GM21526 (cell line): ENCODE measurements at regions not wholly inside any gene's neighbourhood (a gene's known extent, or its start where the extent isn't known, plus 50 kb on each side); places are given as distances from the start of the nearest gene placed in this dataset.
"Not testable (repeated sequence)": the region's sequence is repeated elsewhere in the genome, so short reads cannot be mapped to it uniquely, and the experiment has no call there.

Source experiments
- ATAC-seq: cut with Tn5 transposase; IDR thresholded peaks from one replicate; pipeline ENCODE4 v1.9.1; 2021; ENCODE audit warnings: moderate library complexity; ENCODE audit not compliant: unreplicated experiment, low FRiP score

DNA sequence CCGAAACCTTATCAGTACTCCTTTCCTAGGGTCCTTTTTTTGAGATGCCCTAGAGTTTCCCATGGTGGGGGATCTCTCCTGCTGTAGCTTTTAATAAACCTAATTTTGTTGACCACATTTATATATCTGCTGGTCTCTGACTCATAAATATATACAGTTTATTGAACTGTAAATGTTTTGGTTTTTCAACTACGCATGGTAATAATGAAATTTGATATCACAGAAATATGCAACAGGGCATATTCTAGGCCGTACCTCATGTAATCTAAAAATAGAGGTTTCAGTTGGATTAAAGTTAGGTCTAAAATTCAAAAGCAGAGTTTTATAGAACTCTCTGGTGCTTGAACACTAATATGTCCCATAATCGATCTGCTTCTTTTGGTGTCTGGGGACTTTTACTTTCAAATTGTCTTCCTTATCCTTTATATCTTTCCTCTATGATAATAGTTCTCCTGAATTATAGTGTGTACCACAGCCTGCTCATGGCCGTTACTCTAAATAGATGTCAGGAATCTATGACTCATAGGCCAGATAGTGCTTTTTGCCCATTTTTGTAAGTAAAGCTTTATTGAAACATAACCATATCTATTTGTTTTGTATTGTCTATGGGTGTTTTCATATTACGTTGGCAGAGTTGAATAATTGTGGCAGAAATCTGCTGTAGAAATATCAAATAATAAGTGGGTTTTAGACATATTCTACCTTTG lies 324.8 kb upstream of the PCDH9 start:
- no peak for ATAC-seq

DNA sequence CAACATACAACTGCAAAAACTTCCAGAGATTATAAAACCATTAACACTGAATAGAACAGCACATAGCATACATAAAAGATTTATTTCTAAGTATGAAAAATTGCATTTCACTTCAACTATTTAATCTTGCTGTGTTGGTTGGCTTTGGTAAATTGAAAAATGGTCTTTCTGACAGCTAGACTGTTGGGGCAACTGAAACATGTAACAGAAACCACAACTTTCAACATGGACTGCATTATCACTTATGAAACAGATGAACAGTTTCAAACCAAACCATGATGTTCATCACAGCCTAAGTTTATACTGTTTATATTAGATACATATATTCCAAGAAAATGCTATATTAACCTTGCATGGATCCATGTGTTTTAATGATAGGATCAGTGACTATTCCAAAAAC lies 324.1 kb upstream of the PCDH9 start:
- ATAC-seq = no peak

DNA sequence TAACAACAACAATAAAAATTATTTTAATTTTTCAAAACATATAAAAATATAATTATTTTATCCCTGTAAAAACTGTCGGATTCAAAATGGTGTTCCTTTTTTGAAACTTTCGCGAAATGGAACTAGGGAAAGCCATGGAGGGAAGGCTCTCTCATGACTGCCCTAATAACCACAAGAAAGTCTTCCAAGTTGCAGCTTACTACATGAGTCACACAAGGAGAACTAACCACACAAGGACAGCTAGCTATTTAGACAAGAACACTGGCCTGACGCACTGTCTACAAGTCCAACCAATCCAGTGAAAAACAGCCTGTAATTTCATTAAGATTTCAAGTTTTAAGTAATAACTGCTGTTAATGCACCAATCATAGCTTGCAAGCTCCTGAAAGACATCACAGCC lies 319.2 kb upstream of the PCDH9 start:
- no peak for ATAC-seq

DNA sequence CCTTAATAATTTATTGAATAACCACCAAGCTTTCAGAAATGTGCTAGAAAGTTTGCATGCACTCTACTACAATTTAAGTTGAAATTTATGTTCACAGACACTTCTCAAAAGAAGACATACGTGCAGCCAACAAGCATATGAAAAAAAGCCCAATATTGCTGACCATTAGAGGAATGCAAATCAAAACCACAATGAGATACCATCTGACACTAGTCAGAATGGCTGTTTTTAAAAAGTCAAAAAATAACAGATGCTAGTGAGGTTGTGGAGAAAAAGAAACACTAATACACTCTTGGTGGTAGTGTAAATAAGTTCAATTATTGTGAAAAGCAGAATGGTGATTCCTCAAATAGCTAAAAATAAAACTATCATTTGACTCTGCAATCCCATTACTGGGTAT lies 308.8 kb upstream of the PCDH9 start:
- ATAC-seq = no peak

DNA sequence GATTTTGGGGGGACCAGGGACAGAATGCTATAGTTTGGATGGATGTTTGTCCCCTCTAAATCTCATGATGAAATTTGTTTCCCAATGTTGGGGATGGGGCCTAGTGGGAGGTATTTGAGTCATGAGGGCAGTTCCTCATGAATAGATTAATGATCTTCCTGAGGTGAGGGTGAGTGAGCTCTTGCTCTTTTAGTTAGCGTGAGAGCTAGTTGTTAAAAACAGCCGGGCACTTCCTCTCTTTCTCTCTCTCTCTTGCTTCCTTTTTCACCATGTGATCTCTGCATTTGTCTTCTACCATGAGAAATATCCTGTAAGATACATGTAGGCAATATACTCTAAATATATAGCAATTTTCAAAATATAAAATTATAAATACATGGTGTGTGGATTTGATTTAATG lies 290.8 kb upstream of the PCDH9 start:
- ATAC-seq = no peak

DNA sequence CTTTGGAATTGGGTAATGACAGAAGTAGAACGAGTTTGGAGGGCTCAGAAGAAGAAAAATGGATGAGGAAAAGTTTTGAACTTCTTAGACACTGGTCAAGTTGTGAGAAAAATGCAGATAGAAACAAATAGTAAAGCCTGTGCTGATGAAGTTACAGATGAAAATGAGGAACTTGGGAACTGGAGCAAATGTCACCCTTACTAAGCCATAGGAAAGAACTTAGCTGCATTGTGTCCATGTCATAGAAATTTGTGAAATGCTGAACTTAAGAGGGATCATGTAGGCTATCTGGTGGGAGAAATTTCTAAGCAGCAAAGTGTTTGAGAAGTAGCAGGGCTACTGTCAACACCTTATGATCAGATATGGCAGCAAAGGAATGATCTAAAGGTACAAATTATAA lies 289.2 kb upstream of the PCDH9 start:
- ATAC-seq = no peak

DNA sequence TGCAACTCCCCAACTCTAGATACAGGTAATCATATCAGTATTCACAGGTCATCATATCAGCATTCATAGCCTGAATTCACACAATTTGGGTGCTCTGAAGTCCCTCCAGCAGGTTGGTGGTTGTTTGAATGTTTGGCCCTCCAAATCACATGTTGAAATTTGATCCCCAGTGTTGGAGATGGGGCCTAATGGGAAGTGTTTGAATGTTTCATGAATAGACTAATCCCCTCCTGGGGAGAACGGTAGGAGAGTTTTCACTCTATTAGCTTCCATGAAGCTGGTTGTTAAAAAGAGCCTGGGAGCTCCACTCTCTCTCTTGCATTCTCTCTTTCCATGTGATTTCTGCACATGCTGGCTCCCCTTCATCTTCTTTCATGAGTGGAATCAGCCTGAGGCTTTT lies 288.6 kb upstream of the PCDH9 start:
- no peak for ATAC-seq

DNA sequence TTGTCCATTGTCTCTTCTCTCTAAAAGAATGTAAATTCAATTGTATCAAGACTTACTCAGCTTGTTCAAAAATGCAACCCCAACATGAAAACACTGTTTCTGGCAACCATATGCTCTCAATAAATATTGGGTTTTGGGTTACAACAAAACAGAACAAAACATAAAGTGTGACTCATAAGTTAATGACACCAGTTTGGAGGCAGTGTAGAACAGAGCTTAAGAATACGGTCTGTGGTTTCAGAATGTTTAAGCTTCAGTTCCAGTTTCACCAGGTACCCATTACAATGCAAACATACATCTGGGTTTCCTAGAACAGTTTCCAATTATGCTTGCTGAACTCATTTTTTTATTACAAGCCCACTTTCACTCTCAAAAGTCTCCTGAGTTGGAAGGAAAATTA lies 285.8 kb upstream of the PCDH9 start:
- no peak for ATAC-seq

DNA sequence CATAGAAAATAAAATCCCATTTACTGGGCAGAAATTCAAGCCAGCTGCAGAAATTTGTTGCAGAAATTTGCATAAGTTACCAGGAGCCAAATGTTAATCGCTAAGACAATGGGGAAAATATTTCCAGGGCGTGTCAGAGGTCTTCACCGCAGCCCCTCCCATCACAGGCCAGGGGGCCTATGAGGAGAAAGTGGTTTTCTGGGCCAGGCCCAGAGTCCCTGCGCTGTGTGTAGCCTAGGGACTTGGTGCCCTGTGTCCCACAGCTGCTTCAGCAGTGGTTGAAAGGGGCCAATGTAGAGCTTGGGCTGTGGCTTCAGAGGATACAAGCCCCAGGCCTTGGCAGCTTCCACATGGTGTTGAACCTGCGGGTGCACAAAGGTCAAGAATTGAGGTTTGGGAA lies 278.9 kb upstream of the PCDH9 start:
- no peak for ATAC-seq

DNA sequence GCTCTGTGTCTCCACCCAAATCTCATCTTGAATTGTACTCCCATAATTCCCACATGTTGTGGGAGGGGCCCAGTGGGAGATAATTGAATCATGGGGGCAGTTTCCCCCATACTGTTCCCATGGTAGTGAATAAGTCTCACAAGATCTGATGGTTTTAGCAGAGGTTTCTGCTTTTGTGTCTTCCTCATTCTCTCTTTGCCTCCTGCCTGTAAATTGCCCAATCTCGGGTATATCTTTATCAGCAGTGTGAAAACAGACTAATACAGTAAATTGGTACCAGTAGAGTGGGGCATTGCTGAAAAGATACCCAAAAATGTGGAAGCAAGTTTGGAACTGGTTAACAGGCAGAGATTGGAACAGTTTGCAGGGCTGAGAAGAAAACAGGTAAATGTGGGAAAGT lies 278.1 kb upstream of the PCDH9 start:
- ATAC-seq = not testable (repeated sequence)

DNA sequence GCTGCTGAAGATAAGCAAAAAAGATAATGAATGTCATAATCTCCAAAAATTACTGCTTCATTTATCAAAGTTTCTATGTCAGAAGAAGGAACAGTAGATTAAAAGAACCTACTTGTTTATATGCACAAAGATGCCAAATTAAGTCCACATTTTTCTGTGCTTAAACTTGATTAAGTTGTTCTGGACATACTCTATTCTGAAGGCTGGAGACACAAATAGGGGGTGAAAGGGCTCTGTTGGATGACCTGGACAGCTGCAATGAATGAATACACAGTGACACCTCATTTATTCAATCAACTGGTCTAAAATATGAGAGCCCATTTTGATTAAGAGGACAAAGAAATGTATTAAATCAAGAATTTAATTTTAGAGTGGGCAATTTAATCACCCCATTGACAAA lies 276.3 kb upstream of the PCDH9 start:
- no peak for ATAC-seq

DNA sequence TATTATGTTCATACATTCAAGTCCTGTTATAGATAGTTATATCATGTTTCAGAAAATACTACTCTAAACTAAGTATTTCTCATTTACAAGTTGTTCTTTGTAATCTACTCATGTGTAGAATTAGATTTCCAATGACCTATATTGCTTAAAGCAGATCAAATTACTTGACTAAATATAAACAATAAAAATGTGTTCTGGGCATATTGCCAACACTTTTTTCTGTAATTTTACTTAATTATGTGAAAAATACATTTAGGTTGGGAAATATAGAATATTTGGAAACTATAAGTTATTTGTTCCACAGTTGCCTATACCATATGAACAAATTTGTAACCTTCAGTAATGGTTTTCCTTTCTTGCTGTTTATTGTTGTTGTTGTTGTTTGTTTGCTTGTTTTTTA lies 275.2 kb upstream of the PCDH9 start:
- no peak for ATAC-seq

DNA sequence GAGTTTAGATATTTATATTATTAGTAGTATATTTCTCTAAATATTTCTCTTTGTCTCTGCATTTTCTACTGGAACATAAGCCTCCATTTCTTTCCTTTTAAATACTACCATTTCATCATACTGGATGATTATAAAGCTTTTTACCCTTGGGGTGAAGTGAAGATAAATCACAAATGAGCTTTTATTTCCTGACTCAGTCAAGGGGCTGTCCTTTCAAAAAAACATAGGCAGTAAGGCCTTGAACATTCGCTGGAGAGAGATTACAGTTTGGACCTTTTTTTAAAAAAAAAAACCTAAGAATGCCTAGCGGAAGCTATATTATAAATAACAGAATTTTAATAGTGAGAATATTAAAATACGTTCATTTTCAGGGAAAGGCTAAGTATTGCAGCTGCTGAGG lies 268.8 kb upstream of the PCDH9 start:
- no peak for ATAC-seq

DNA sequence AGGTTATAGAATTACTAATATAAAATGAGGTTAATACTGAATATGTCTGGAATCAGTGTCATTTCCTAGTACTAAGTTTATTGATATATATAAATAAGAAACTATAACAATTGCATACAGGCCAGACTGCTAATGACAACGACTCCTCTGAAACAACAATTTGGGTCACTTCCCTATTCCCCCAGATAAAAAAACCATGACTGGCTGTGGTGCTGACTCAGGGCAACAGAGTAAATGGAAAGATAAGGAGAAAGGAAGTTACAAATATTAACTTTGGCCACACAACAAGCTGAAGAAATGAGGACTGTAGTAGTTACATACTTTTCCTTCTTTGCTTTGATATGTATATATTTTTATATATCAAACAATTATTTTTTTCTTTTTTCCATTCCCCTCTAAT lies 263.7 kb upstream of the PCDH9 start:
- no peak for ATAC-seq

DNA sequence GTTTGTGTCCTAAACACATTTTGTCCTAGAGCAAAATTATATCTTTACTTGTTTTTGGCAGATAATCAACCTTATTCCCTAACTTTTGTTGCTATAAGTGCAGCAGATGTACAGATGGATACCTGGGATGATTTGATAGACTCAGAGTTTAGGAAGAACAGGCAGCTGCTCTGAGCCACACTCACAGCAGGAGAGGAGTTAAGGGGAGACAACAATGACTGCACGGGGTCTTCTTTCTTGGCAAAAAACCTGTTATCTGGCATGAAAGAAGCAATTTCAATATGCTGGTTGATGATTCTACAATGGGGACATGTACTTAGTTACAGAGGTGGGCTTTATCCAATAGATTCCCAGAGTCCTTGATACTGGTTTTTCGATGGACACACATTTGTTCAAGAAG lies 258.9 kb upstream of the PCDH9 start:
- no peak for ATAC-seq

DNA sequence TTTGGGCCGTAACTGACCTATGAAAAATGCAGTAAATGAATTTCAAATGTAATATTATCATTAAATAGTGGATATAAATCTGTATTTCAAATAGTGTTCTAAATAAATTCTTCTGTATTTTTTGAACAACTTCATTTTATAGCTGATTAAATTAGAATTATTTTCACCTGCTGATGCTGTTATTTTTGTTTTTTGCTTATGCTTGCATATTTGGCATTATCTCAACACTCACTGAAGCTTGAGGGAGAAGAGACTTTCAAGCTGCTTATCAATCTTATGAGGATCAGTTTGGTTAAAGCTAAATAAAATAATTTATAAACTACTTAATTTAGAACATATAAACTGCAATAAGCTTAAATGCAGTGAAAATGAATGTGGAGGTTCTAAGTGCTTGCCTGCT lies 251.3 kb upstream of the PCDH9 start:
- no peak for ATAC-seq

DNA sequence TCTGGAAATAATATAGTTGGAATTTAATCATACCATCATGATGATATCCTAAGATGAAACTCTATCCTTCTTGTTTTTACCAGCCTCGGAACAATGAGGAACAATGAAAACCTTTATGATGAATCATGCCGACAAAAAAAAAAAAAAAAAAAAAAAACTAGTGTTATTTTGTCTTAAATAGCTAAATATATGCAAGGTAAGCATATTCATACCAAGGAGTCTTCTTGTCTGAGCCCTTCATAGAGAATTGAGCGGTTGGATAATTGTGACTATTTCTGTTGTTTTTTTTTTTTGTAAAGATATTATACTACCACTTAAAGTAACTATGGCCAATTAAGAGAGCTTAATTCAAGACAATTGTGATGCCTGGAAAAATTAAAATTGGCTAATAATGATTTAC lies 244.0 kb upstream of the PCDH9 start:
- ATAC-seq = no peak

DNA sequence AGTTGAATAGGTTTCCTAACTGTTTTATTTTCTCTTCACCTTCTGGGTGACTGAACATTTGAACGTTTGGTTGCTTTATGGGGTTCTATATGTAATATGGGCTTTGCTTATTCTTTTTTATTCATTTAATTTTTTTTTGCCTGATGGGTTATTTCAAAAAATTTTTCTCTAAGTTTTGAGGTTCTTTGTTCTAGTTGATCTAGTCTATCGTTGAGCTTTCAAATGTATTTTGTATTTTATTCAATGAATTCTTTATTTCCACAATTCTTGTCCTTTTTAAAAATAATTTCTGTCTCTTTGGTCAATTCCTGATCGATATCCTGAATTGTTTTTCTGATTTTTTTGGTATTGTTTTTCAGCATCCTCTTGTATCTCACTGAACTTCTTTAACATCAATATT lies 239.5 kb upstream of the PCDH9 start:
- ATAC-seq = no peak

DNA sequence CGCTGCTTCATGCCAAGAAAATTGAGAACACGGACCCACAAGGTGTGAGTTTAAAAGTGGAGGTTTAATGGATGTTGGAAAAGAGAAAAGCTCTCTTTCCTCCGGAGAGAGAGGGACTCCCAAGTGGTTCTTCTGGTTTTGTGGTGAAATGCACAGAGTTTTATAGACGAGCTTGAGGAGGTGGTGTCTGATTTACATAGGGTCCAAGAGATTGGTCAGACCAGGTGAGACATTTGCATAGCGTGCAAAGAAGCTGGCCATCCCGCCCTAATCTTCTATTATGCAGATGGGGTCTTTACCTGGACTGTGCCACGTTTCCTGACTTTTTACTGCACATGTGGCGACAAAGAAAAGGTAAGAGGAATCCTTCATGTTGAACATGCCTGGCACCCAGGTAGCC lies 236.4 kb upstream of the PCDH9 start:
- no peak for ATAC-seq

DNA sequence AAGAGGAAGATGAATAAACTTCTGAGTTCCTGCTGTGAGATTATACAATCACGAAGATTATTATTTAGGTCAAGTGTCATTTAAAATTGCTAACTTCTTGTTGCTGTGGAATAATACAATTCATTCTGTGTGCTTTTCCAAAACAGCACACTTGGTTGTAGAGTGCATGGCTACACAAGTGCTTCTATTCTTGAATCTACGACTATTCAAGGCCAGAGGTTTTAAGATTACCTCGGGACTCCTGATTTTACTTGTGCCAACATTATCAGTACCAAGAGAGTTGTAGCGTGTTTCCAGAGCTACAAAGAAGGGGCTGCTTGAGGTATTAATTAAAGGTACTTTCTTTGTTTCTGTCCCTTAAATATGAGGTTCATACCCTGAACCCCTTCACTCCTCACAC lies 234.0 kb upstream of the PCDH9 start:
- ATAC-seq = no peak

DNA sequence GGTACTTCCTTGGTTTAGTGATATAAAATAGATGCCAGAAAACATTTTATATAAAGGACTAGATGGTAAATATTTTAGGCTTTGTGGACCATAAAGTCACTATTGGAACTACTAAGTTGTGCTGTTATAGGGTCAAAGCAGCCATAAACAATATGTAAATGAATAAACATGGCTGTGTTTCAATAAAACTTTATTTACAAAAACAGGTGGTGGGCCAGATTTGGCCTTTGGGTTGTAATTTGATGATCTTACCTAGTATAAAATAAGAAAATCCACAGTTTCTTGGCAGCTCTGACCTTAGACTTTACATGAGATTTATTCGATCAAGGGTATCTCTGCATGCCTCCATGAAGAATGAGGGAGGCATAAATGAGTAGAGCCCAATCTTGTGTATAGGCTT lies 232.0 kb upstream of the PCDH9 start:
- no peak for ATAC-seq

DNA sequence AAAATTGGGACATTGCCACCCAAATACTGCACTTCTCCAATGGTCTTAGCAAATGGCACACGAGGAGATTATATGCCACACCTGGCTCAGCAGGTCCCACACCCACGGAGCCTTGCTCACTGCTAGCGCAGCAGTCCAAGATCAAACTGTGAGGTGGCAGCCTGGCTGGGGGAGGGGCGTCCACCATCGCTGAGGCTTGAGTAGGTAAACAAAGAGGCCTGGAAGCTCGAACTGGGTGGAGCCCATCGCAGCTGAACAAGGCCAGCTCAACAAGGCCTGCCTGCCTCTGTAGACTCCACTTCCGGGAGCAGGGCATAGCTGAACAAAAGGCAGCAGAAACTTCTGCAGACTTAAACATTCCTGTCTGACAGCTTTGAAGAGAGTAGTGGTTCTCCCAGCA lies 222.4 kb upstream of the PCDH9 start:
- ATAC-seq = not testable (repeated sequence)

DNA sequence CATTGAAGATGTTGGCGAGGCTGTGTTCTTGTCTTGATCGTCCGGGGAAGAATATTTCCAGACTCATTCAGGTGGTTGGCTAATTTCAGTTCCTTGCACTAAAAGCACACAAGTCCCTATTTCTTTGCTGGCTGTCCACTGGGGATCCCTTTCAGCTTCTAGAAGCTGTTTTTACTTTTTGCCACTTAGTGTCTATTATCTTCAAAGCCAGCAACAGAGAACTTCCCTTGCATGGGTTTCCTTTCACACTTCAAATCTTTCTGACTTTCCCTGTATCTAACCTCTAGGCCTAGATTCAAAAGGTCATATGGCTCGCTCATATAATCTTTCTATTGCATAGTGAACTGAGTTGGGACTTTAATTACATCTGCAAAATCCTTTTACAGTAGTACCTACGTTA lies 215.3 kb upstream of the PCDH9 start:
- no peak for ATAC-seq
